Mesodermal cell (in vitro differentiated cells): ENCODE measurements at regions not wholly inside any gene's neighbourhood (a gene's known extent, or its start where the extent isn't known, plus 50 kb on each side); places are given as distances from the start of the nearest gene placed in this dataset.

Experiments
- H3K27ac ChIP-seq: 2 replicates; pipeline ENCODE4 v1.7.0; 2013; ENCODE audit warnings: mild to moderate bottlenecking, low read depth, low read length, moderate library complexity; ENCODE audit not compliant: severe bottlenecking
- H3K36me3 ChIP-seq: 2 replicates; pipeline ENCODE4 v1.7.1; 2013; ENCODE audit warnings: mild to moderate bottlenecking, low read length, moderate library complexity; ENCODE audit not compliant: control insufficient read depth, insufficient read depth
- H3K4me1 ChIP-seq: one replicate; pipeline ENCODE4 v1.7.1; 2013; ENCODE audit warnings: mild to moderate bottlenecking, low read length; ENCODE audit not compliant: insufficient read depth, control insufficient read depth, poor library complexity, severe bottlenecking
- H3K4me3 ChIP-seq: 2 replicates; pipeline ENCODE4 v1.7.0; 2013; ENCODE audit warnings: low read length, control low read depth, mild to moderate bottlenecking; ENCODE audit not compliant: insufficient read depth, poor library complexity, severe bottlenecking; ENCODE audit errors: extremely low read depth
- H3K9me3 ChIP-seq: 2 replicates; pipeline ENCODE4 v1.7.1; 2013; ENCODE audit warnings: mild to moderate bottlenecking, low read length, moderate library complexity; ENCODE audit not compliant: control insufficient read depth
- WGBS, 2 experiments: methylation state at CpG; one replicate each; pipeline ENCODE4 v1.1.5; 2013; ENCODE audit warnings: missing lambda C conversion rate in 2 of 2; ENCODE audit not compliant: insufficient coverage in 2 of 2; 5-methylcytosine and 5-hydroxymethylcytosine counted together

GRCh38 chr6:16840725-16841124 is 79.5 kb upstream of the ATXN1 start:
- WGBS, 2 experiments, result 100% methylated on average over 1 of the region's 2 CpGs
- Histone ChIP-seq H3K9me3 (no peaks in the 10 kb centered on the region), H3K27ac (peak overlapping the region; percentile 31), H3K36me3 (no peaks in the 10 kb centered on the region), H3K4me1 (peaks cover 34% of the 10 kb centered on the region), H3K4me3 (no peak overlapping the region)

- H3K36me3 ChIP-seq, result no peaks in the 10 kb centered on the region
- peaks cover 34% of the 10 kb centered on the region for H3K4me1 ChIP-seq
- no peaks in the 10 kb centered on the region for H3K9me3 ChIP-seq
- WGBS, 2 experiments, result 20 to 43% methylated on average over 1 of the region's 3 CpGs
- no peak overlapping the region for H3K4me3 ChIP-seq
- peak overlapping the region; percentile 31 for H3K27ac ChIP-seq
These were observed 79.0 kb upstream of the ATXN1 start for GRCh38 chr6:16840291-16840690.

- Histone ChIP-seq H3K36me3 (no peaks in the 10 kb centered on the region), H3K4me1 (peaks cover 34% of the 10 kb centered on the region), H3K4me3 (no peak overlapping the region), H3K9me3 (no peaks in the 10 kb centered on the region), H3K27ac (peak overlapping the region; percentile 25)
- 100% methylated on average over 1 of the region's 2 CpGs for WGBS, 2 experiments
These were observed 78.4 kb upstream of the ATXN1 start for GRCh38 chr6:16839631-16840179.

GRCh38 chr6:16837217-16837972 is 76.1 kb upstream of the ATXN1 start:
- no peak overlapping the region for H3K27ac ChIP-seq
- peaks cover 34% of the 10 kb centered on the region for H3K4me1 ChIP-seq
- H3K4me3 ChIP-seq, result no peak overlapping the region
- 100% methylated on average over 1 of the region's 6 CpGs; no CpG with 5 or more reads in 1 of the 2 experiments for WGBS, 2 experiments
- no peaks in the 10 kb centered on the region for H3K9me3 ChIP-seq
- no peaks in the 10 kb centered on the region for H3K36me3 ChIP-seq

DNA sequence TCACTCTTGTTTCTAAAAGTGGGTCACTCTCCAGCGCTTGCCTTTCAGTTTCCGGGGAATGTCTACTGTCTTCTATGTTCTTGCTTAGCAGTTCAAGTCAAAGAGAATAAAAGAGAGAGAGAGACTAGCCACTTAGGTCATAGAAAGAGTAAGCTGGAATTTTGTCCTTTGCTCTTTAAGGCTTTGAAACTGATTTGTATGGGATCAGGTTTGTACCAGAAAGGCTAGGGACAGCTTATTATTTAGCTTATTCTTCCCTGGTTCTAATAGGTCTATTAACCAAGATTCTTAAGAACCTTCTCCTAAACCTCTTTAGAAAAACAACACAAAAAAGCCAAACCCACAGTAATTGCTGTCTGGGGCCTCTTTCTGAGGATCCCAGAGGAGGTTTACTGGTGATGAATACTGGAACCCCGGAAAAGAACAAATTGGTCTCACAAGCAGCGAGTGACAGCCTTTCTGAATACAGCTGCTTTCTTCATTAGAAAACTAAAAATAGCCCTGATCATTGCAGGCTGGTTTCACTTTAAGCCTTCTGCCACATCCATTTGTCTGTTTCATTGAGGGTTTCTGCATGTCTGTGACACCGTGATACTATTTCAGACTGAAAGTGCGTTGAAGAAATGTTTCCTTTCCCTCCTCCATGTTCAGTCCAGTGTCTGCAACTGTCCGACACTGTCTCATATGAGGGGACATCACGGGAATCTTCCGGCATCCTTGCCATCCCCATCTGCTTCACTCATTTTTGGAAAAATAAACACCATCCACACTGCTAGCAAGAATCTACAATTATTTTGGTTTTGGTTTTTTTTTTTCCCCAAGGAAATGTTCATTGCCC is 75.1 kb upstream of the ATXN1 start:
- peaks cover 32% of the 10 kb centered on the region for H3K4me1 ChIP-seq
- no peaks in the 10 kb centered on the region for H3K36me3 ChIP-seq
- no peaks in the 10 kb centered on the region for H3K9me3 ChIP-seq
- H3K27ac ChIP-seq, result no peak overlapping the region
- H3K4me3 ChIP-seq, result no peak overlapping the region
- WGBS, 2 experiments, result 96 to 98% methylated on average over 6 to 9 of the region's 9 CpGs

DNA sequence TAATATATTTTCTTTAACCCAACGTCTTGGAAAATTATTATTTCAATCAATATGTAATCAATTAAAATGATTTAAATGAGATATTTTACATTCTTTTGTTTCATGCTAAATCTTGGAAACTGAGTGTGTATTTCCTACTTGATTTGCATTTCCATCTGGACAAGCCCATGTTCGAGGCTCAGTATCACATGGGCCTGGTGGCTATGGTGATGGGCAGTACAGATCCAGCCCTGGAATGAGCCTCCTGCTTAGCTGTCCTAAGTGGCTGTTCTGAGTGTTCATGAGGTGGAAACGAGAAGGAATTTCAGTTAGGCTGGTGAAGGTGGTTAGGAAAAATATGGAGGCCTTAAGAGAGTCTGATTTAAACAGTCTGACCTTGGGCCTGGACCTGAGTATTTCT is 73.0 kb upstream of the ATXN1 start:
- Histone ChIP-seq H3K4me1 (peaks cover 12% of the 10 kb centered on the region), H3K9me3 (no peaks in the 10 kb centered on the region), H3K4me3 (no peak overlapping the region), H3K36me3 (no peaks in the 10 kb centered on the region), H3K27ac (no peak overlapping the region)
- 96 to 100% methylated on average over 1 to 2 of the region's 3 CpGs for WGBS, 2 experiments

GRCh38 chr6:16832721-16833120 is 71.5 kb upstream of the ATXN1 start:
- WGBS, 2 experiments, result 89 to 94% methylated on average over 3 to 5 of the region's 6 CpGs

GRCh38 chr6:16832043-16832567 is 70.8 kb upstream of the ATXN1 start:
- H3K4me3 ChIP-seq, result no peak overlapping the region

More at GRCh38 chr6:16832721-16833120, 71.5 kb upstream of the ATXN1 start:
- Histone ChIP-seq H3K4me3 (no peak overlapping the region), H3K9me3 (no peaks in the 10 kb centered on the region), H3K27ac (no peak overlapping the region), H3K4me1 (peaks cover 6% of the 10 kb centered on the region), H3K36me3 (no peaks in the 10 kb centered on the region)

DNA sequence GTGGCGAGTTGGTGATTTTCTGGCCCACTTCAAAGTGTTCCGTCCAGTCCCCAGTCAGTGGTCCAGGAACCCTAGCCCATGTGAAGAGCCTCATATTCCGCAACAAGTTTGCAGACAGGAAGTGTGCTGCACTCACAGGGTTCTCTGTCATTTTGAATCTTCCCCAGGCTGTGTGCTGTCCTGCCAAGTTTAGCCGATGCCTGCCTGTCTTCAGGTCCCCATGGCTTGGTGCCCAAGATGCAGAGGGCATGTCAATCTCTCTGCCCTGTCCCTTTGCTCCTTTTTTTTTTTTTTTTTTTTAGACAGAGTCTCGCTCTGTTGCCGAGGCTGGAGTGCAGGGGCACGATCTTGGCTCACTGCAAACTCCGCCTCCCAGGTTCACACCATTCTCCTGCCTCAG is 69.9 kb upstream of the ATXN1 start:
- WGBS, 2 experiments, result 65 to 70% methylated on average over 4 of the region's 8 CpGs

More at GRCh38 chr6:16832043-16832567, 70.8 kb upstream of the ATXN1 start:
- H3K4me1 ChIP-seq, result peaks cover 6% of the 10 kb centered on the region
- 90 to 100% methylated on average over 1 to 3 of the region's 5 CpGs for WGBS, 2 experiments
- no peak overlapping the region for H3K27ac ChIP-seq
- H3K9me3 ChIP-seq, result no peaks in the 10 kb centered on the region
- no peaks in the 10 kb centered on the region for H3K36me3 ChIP-seq

DNA sequence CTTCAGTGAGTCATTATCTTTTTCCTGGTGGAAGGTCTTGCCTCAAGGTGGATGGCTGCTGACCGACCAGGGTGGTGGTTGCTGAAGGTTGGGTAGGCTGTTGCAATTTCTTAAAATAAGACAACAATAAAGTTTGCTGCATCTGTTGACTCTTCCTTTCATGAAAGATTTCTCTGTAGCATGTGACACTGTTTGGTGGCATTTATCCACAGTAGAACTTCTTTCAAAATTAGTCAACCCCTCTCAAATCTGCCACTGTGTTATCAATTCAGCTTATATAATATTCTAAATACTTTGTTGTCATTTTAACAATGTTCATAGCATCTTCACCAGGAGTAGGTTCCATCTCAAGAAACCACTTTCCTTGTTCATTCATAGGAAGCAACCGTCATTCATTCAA is 66.8 kb upstream of the ATXN1 start:
- Histone ChIP-seq H3K9me3 (no peaks in the 10 kb centered on the region), H3K27ac (no peak overlapping the region), H3K4me1 (no peaks in the 10 kb centered on the region), H3K4me3 (no peak overlapping the region), H3K36me3 (no peaks in the 10 kb centered on the region)
- 100% methylated on average over 1 to 2 of the region's 2 CpGs for WGBS, 2 experiments

More for the DNA sequence above, 69.9 kb upstream of the ATXN1 start:
- no peak overlapping the region for H3K27ac ChIP-seq
- peaks cover under 1% of the 10 kb centered on the region for H3K4me1 ChIP-seq
- H3K36me3 ChIP-seq, result no peaks in the 10 kb centered on the region
- no peaks in the 10 kb centered on the region for H3K9me3 ChIP-seq
- H3K4me3 ChIP-seq, result no peak overlapping the region
